Stimulated activated CD8-positive, alpha-beta memory T cell treated with anti-CD3 and anti-CD28 coated beads, Interleukin-4, amount 100 ng/mL, for 24 hours (primary cell): ENCODE measurements at regions not wholly inside any gene's neighbourhood (a gene's known extent, or its start where the extent isn't known, plus 50 kb on each side); places are given as distances from the start of the nearest gene placed in this dataset.

Source experiments
- DNase-seq: peaks from one replicate; pipeline ENCODE4 v3.0.0-alpha.2; 2020; ENCODE audit warnings: low read depth

- DNase-seq = no peak
Measured at GRCh38 chr3:124277144-124277890, 285.4 kb upstream of the ROPN1 start.

GRCh38 chr3:124281453-124282316 lies 289.8 kb upstream of the ROPN1 start:
- DNase-seq = no peak

DNA sequence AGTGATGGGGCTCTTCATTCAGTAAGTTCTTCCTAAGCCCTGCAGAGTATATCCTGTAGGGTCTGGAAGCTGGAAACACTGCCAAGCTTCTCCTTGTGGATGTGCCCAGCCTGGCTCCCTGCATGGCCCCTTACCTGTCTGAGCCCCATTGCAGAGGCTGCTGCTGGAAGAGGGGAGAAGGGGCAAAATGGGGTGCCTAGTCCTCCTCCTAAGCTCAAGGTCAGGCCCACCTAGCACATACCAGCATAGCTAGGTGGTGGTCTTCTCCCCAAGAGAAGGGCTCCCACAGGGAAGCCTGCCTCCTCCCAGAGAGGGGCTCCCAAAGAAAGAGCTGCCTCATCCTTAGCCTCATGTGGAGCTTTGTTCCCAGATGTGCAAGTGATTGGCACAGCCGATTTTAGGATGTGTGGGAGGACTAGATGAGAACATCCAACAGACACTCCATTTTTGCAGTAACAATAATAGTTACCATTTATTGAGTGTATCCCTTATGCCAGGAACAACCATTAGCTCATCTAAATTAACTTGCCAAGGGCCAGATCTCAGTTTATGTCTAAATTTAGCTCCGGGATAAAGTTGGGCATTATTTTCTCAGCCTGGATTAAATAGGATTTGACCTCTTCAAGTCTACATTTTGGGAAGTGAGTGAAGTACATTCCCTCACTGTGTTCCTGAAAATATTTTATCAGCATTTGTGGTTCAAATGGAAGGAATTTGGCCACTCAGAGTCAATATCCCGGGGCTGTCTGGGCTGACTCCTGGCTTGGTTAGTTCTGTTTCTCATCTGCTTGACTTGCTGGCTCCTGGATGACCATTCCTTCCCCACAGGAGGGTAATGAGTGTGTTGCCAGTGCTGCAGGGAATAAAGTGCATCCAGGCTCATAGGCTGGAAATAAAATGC lies 291.1 kb upstream of the ROPN1 start:
- DNase-seq = no peak

- no peak for DNase-seq
Measured at GRCh38 chr3:124283652-124284023, 291.7 kb upstream of the ROPN1 start.

DNA sequence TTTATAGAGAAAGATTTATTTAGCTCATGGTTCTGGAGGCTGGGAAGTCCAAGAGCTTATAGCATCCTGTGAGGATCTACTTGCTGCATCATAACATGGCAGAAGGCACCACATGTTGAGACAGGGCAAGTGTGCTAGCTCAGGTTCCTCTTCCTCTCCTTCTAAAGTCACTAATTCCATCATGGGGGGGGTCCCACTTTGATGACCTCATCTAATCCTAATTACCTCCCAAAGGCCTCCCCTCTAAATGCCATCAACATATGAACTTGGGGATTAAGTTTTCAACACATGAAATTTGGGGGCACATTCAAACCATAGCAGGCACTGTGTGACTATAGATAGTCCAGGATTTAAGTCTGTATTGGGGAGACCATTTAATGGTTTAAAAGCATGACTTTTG lies 297.1 kb upstream of the ROPN1 start:
- no peak for DNase-seq

GRCh38 chr3:124291008-124291407 lies 299.1 kb upstream of the ROPN1 start:
- DNase-seq = no peak

- DNase-seq = no peak
Measured at GRCh38 chr3:124292329-124292728, 300.4 kb upstream of the ROPN1 start.

DNA sequence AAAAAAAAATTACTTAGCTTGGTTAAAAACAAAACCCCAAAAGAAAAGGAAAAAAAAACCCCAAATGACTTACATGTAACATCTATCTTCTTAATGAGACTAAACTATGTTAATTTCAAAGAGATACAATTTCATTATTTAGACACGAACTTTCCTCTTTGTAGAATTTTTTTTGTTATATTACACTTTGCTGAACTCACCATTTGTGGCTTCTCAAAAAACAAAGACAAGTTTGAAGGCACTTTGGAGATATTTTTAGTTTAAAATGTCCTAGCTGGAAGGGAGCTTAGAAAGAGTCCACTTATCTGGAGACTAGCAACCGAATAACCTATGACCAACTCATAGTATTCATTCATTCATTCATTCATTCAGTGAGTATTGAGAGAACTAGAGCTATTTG lies 301.7 kb upstream of the ROPN1 start:
- no peak for DNase-seq

DNA sequence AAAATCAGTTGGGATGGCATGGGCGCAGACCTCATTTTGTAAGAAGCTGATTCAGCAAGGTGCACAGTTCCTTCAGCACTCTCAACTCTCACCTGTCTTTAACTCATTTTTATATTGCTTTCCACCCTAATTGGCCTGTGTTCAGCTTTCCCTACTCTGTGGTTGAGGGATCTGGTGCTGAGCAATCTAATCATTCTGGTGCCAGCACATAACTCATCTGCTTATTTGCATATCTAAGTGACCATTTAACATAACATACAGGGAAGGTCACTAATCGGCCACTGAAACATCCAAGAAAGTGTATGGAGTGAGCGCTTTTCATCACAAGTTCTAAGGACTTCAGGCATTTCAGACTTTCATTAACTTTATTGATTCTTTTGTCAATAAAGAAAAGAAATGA lies 303.4 kb upstream of the ROPN1 start:
- DNase-seq = no peak

DNA sequence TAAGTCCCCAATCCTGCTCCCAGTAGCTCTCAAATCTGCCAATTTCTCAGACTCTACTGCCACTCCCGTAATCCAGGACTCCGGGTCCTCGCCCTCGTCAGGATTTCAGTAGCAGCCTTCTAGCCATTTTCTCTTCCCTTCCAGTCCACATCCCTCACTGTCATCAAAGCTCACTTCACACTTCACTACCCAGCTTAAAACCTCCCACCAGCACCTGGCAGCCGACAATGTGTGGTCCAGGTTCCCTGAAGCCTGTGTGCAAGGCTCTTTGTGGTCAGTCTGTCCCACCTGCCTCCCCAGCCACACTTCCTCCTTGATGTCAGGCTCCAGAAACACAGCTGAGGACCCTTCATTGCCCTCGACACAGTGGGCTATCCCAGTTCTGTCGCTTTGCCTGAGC lies 304.5 kb upstream of the ROPN1 start:
- DNase-seq = no peak

DNA sequence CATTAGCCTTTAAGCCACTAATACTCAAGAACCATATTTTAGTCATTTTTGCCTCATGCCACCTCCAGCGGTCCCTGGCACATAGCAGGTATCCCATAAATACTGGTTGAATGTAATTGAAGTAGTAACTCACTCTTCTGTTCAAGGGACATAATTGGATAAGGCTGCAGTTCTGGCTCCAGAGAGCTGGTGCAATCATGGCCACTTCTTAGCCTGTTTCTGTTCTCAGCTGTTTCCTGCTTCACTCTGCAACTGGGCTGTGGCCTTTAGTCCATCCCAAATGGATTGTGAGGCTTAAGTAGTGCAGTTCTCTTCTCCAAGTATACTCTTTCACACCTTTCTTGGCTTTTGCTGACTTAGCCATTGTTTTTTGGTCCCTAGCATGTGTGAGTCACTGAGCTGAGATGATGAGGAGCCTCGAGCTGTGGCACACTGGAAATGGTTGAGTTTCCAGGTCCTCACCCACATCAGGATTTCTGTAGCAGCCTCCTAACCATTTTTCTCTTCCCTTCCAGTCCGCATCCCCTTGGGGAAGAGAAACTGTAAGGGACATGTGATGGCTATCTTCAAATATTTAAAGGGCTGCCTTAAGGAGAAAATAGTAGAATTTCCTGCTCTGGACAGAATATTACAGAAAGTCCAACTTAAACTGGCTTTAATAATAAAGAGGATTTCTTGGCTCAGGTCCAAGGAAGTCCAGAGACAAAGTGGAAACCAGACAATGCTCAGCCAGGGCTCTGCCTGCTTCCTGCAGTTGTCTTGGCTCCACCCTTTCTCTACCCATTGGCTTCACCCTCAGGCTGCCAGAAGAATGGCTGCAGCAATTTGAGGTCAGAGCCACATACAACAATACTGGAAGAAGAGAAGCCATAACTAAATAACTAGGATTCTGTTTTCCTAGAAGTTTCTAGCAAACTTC lies 305.4 kb upstream of the ROPN1 start:
- DNase-seq = no peak

DNA sequence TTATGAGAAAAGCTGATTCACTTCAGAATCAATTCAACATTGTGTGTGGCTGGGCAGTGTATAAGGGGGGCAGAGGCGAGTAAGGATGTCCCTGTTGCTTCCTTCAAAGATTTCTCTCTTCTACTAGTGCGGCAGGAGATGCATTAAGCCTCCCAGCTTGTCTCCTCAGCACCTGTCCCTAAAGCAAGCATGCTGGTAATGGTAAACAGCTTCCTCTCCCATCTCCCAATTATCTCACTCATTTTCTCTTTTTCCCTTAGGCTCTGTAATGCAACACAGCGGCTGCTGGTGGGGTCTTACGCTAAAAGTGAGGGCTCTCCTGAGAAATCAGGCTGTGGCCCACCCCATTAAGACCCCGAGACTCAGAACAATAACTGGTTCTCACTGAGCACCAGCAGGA lies 306.4 kb upstream of the ROPN1 start:
- no peak for DNase-seq

DNA sequence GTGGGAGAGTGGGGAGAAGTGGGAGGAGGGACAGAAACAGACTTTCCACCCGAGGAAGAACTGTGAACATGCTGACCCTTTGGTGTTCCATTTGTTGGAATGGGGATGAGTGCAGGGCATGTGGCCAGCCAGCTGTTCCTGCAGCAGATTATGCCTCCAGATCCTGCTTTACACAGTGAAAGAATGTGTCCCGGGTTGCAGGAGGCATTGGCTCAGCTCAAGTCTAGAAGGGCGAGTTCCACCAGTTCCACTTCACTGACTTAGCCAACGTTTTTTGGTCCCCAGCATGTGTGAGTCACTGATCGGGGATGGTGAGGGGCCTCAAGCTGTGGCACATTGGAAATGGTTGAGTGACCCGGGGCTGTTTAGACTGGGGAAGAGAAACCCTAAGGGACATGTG lies 307.0 kb upstream of the ROPN1 start:
- no peak for DNase-seq

GRCh38 chr3:124299831-124300230 lies 307.9 kb upstream of the ROPN1 start:
- DNase-seq = no peak

DNA sequence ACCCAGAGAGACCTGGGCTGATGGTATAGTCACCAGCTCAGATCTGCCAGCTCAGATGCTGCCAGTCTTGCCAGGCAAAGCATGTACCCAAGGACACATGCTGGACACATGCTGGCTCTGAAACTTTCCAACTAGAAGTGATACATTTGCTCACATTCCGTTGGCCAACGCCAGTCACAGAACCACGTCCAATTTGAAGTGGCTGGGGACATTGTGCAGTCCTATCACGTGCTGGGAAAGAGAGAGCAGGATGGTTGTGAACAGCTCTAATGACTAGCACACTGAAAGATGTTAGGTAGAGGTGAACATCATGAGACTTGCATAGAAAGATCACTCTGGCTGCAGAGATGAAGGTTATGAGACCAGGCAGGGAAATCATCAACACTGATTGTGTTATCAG lies 308.5 kb upstream of the ROPN1 start:
- DNase-seq = no peak

GRCh38 chr3:124303305-124303910 lies 311.5 kb upstream of the ROPN1 start:
- no peak for DNase-seq

GRCh38 chr3:124306665-124307064 lies 314.7 kb upstream of the ROPN1 start:
- no peak for DNase-seq

DNA sequence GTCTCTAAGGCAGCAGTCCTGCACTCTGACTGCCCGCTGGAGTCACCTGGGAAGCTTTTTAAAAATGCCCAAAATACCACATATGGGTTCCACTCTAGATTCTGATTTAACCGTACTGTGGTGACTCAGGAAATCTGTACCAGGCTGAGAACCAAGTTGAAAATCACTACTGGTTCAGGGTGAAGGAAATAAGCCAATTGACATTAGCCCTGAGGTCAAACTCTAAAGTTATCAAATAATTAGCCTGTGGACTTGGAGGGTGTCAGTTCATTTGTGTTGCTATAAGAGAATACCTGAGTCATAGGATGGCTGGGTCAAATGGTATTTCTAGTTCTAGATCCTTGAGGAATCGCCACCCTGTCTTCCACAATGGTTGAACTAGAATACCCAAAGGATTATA lies 321.7 kb upstream of the ROPN1 start:
- DNase-seq = no peak

- DNase-seq = no peak
Measured at GRCh38 chr3:124315215-124316033, 323.5 kb upstream of the ROPN1 start.

DNA sequence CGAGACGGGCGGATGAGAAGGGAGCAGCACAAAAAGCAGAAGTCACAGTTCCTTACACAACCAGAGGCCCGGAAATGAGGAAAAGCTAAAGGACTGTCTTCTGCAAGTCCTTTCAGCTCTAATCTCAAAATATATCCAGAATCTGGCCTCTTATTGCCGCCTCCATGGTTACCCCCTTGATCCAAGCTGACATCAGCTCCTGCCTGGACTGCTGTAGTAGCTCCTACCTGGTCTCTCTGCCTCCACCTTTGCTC lies 324.0 kb upstream of the ROPN1 start:
- DNase-seq = no peak
